ENCODE measurements at regions not wholly inside any gene's neighbourhood (a gene's known extent, or its start where the extent isn't known, plus 50 kb on each side); places are given as distances from the start of the nearest gene placed in this dataset.

- H3K36me3 ChIP-seq, result no peaks in the 10 kb centered on the region
- H3K9me3 ChIP-seq, result no peaks in the 10 kb centered on the region
- H3K4me1 ChIP-seq, result no peaks in the 10 kb centered on the region
- no peak for TF ChIP-seq POLR2A (IDR thresholded peaks at IDR 0.05)
- no peak for TF ChIP-seq POLR2AphosphoS5 (IDR thresholded peaks at IDR 0.05)
- no peak for TF ChIP-seq CTCF (IDR thresholded peaks at IDR 0.05 in 8 of 11, conservative IDR thresholded peaks at IDR 0.05 in 3 of 11)
- intact Hi-C loops (cut with DNase I; ENCODE audit: low total_unique reads), result no loop called here
- no peak overlapping the region for H3K27ac ChIP-seq
- DNase-seq, result no peak
- H3K4me3 ChIP-seq, result no peak overlapping the region
- 80 to 92% (median 87%) methylated on average over 3 of the region's 3 CpGs for WGBS, 5 donors
- peaks cover 0 to 5% (median 0%) of the 10 kb centered on the region in 7 donors for H3K27me3 ChIP-seq (replicated peaks in 1 of 7)
These were observed 121.5 kb upstream of the PLPP4 start for GRCh38 chr10:120335553-120335952.

- Histone ChIP-seq H3K27me3 (replicated peaks in 1 of 7) (peaks cover 0 to 5% (median 0%) of the 10 kb centered on the region in 7 donors), H3K9me3 (no peaks in the 10 kb centered on the region), H3K36me3 (no peaks in the 10 kb centered on the region), H3K4me3 (no peak overlapping the region), H3K27ac (no peak overlapping the region), H3K4me1 (no peaks in the 10 kb centered on the region)
- no peak for DNase-seq
- intact Hi-C loops (cut with DNase I; ENCODE audit: low total_unique reads), result no loop called here
- TF ChIP-seq POLR2AphosphoS5 (IDR thresholded peaks at IDR 0.05) (no peak), POLR2A (IDR thresholded peaks at IDR 0.05) (no peak), CTCF (IDR thresholded peaks at IDR 0.05 in 8 of 11, conservative IDR thresholded peaks at IDR 0.05 in 3 of 11) (no peak)
These were observed 120.6 kb upstream of the PLPP4 start for GRCh38 chr10:120336306-120336910.

- TF ChIP-seq CTCF (IDR thresholded peaks at IDR 0.05 in 8 of 11, conservative IDR thresholded peaks at IDR 0.05 in 3 of 11) (peak; percentile 27 to 82 (median 69)), POLR2AphosphoS5 (IDR thresholded peaks at IDR 0.05) (no peak), POLR2A (IDR thresholded peaks at IDR 0.05) (no peak)
- Histone ChIP-seq H3K4me3 (no peak overlapping the region), H3K27me3 (replicated peaks in 1 of 7) (peaks cover 0 to 5% (median 0%) of the 10 kb centered on the region in 7 donors), H3K36me3 (no peaks in the 10 kb centered on the region), H3K4me1 (no peaks in the 10 kb centered on the region), H3K9me3 (no peaks in the 10 kb centered on the region), H3K27ac (no peak overlapping the region)
- intact Hi-C loops (cut with DNase I; ENCODE audit: low total_unique reads), result no loop called here
- WGBS, 5 donors, result 10 to 18% (median 13%) methylated on average over 4 of the region's 4 CpGs
- DNase-seq, result no peak
These were observed 120.0 kb upstream of the PLPP4 start for GRCh38 chr10:120336911-120337540.

GRCh38 chr10:120342115-120342714, 114.8 kb upstream of the PLPP4 start:
- Histone ChIP-seq H3K27ac (no peak overlapping the region), H3K4me1 (no peaks in the 10 kb centered on the region), H3K27me3 (replicated peaks in 1 of 7) (peaks cover 0 to 10% (median 0%) of the 10 kb centered on the region in 7 donors), H3K36me3 (no peaks in the 10 kb centered on the region), H3K9me3 (no peaks in the 10 kb centered on the region), H3K4me3 (no peak overlapping the region)
- DNase-seq, result no peak
- intact Hi-C loops (cut with DNase I; ENCODE audit: low total_unique reads), result loop anchor here (10.0 kb wide), 1 partner anchor 657 kb away; no protein-coding TSS in a partner anchor
- TF ChIP-seq POLR2AphosphoS5 (IDR thresholded peaks at IDR 0.05), result no peak
- no peak for TF ChIP-seq CTCF (IDR thresholded peaks at IDR 0.05 in 8 of 11, conservative IDR thresholded peaks at IDR 0.05 in 3 of 11)
- no peak for TF ChIP-seq POLR2A (IDR thresholded peaks at IDR 0.05)
- 57 to 74% (median 65%) methylated on average over 7 of the region's 7 CpGs for WGBS, 5 donors
